ENCODE measurements at regions not wholly inside any gene's neighbourhood (a gene's known extent, or its start where the extent isn't known, plus 50 kb on each side); places are given as distances from the start of the nearest gene placed in this dataset.

- DNase-seq (ENCODE audit: low spot score) (no peak), ATAC-seq (no peak)
- H3K4me1 Mint-ChIP-seq: 0 out of 2 replicates have a peak, but pooled peaks cover 2% of the 10 kb centered on the region
- TF ChIP-seq, protein P1, sequence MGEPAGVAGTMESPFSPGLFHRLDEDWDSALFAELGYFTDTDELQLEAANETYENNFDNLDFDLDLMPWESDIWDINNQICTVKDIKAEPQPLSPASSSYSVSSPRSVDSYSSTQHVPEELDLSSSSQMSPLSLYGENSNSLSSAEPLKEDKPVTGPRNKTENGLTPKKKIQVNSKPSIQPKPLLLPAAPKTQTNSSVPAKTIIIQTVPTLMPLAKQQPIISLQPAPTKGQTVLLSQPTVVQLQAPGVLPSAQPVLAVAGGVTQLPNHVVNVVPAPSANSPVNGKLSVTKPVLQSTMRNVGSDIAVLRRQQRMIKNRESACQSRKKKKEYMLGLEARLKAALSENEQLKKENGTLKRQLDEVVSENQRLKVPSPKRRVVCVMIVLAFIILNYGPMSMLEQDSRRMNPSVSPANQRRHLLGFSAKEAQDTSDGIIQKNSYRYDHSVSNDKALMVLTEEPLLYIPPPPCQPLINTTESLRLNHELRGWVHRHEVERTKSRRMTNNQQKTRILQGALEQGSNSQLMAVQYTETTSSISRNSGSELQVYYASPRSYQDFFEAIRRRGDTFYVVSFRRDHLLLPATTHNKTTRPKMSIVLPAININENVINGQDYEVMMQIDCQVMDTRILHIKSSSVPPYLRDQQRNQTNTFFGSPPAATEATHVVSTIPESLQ (CRISPR knock-in tag; IDR thresholded peaks at IDR 0.05): no peak
- TF ChIP-seq JUN (CRISPR knock-in tag; IDR thresholded peaks at IDR 0.05) (no peak), JAZF1 (CRISPR knock-in tag; IDR thresholded peaks at IDR 0.05) (no peak), ZNF281 (CRISPR knock-in tag; IDR thresholded peaks at IDR 0.05) (no peak), PRDM15 (CRISPR knock-in tag; IDR thresholded peaks at IDR 0.05) (no peak), TEAD4 (CRISPR knock-in tag; IDR thresholded peaks at IDR 0.05) (no peak), MXD4 (CRISPR knock-in tag; IDR thresholded peaks at IDR 0.05; ENCODE audit: borderline replicate concordance) (no peak), SMAD3 (CRISPR knock-in tag; IDR thresholded peaks at IDR 0.05; ENCODE audit: borderline replicate concordance) (no peak), HMGA2 (CRISPR knock-in tag; IDR thresholded peaks at IDR 0.05) (no peak), AR (CRISPR knock-in tag; IDR thresholded peaks at IDR 0.05) (no peak)
- TF ChIP-seq, protein P2, sequence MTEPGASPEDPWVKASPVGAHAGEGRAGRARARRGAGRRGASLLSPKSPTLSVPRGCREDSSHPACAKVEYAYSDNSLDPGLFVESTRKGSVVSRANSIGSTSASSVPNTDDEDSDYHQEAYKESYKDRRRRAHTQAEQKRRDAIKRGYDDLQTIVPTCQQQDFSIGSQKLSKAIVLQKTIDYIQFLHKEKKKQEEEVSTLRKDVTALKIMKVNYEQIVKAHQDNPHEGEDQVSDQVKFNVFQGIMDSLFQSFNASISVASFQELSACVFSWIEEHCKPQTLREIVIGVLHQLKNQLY (CRISPR knock-in tag; IDR thresholded peaks at IDR 0.05): no peak
- no peak overlapping the region for H3K4me3 Mint-ChIP-seq
- H3K27me3 Mint-ChIP-seq (ENCODE audit: low read depth): peaks cover 22% of the 10 kb centered on the region
- ChIA-PET CTCF (interaction anchor here (0.8 to 1.2 kb wide), 2 partner anchors 59 to 271 kb away, joined by 4 read pairs; no protein-coding TSS in a partner anchor), POLR2A (no interaction called here)
- H3K36me3 Mint-ChIP-seq: peaks cover 11% of the 10 kb centered on the region
- no peak overlapping the region for H3K27ac Mint-ChIP-seq
- H3K9me3 Mint-ChIP-seq: peaks cover 21% of the 10 kb centered on the region
Measured at GRCh38 chr6:132220800-132221199, 180.5 kb downstream of the MOXD1 start.

DNA sequence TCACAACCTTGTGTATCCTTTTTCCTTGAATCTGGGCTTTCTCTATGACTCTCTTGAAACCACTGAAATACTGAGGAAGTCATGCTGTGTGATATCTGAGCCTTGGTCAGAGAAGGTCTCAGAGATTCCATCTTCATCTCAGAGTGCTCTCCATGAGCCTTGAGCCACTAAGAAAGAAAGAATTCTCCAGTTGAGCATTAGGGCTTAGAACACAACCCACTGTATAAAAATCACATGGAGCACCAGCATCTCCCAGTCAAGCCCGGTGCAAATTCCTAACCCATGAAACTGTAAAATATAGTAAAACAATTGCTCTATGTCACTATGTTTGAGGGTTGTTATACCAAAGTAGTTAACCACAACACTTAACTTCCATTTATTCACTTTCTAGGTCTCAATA, 181.4 kb downstream of the MOXD1 start:
- ChIA-PET CTCF (interaction anchor here (0.6 kb wide), 1 partner anchor 536 kb away, joined by 3 read pairs; no protein-coding TSS in a partner anchor), POLR2A (interaction anchor here (0.6 kb wide), 1 partner anchor 149 kb away, joined by 3 read pairs; no protein-coding TSS in a partner anchor)
- no peak overlapping the region for H3K27ac Mint-ChIP-seq
- no peak for ATAC-seq
- H3K27me3 Mint-ChIP-seq (ENCODE audit: low read depth): peaks cover 25% of the 10 kb centered on the region
- no peak for TF ChIP-seq ERG (CRISPR knock-in tag; IDR thresholded peaks at IDR 0.05)
- TF ChIP-seq CBFB (CRISPR knock-in tag; IDR thresholded peaks at IDR 0.05; ENCODE audit: low read depth): no peak
- H3K36me3 Mint-ChIP-seq: peaks cover 5% of the 10 kb centered on the region
- H3K9me3 Mint-ChIP-seq: peaks cover 12% of the 10 kb centered on the region
- no peak for DNase-seq (ENCODE audit: low spot score)
- no peak overlapping the region for H3K4me3 Mint-ChIP-seq
- 0 out of 2 replicates have a peak, but pooled peaks cover 2% of the 10 kb centered on the region for H3K4me1 Mint-ChIP-seq
